ENCODE measurements at regions not wholly inside any gene's neighbourhood (a gene's known extent, or its start where the extent isn't known, plus 50 kb on each side); places are given as distances from the start of the nearest gene placed in this dataset.

- no peak overlapping the region for H3K27ac Mint-ChIP-seq (ENCODE audit: unreplicated experiment)
Observed at GRCh38 chr2:146681991-146682390, 1162.8 kb upstream of the ACVR2A start.

GRCh38 chr2:146678516-146678915 lies 1166.3 kb upstream of the ACVR2A start:
- no peak for TF ChIP-seq CTCF (IDR thresholded peaks at IDR 0.05)
- Mint-ChIP-seq H3K27ac (ENCODE audit: unreplicated experiment) (no peak overlapping the region), H3K4me1 (ENCODE audit: unreplicated experiment) (peaks cover 12% of the 10 kb centered on the region), H3K4me3 (ENCODE audit: unreplicated experiment) (no peak overlapping the region), H3K9me3 (ENCODE audit: unreplicated experiment) (no peaks in the 10 kb centered on the region), H3K27me3 (ENCODE audit: unreplicated experiment) (peaks cover 5% of the 10 kb centered on the region), H3K36me3 (ENCODE audit: unreplicated experiment) (no peaks in the 10 kb centered on the region)
- DNase-seq (ENCODE audit: extremely low spot score, unreplicated experiment) = no peak

More at GRCh38 chr2:146681991-146682390, 1162.8 kb upstream of the ACVR2A start:
- Mint-ChIP-seq H3K36me3 (ENCODE audit: unreplicated experiment) (no peaks in the 10 kb centered on the region), H3K27me3 (ENCODE audit: unreplicated experiment) (peaks cover 6% of the 10 kb centered on the region), H3K4me3 (ENCODE audit: unreplicated experiment) (no peak overlapping the region), H3K9me3 (ENCODE audit: unreplicated experiment) (no peaks in the 10 kb centered on the region), H3K4me1 (ENCODE audit: unreplicated experiment) (no peaks in the 10 kb centered on the region)
- no peak for TF ChIP-seq CTCF (IDR thresholded peaks at IDR 0.05)
- DNase-seq (ENCODE audit: extremely low spot score, unreplicated experiment) = no peak

GRCh38 chr2:146677280-146677679 lies 1167.5 kb upstream of the ACVR2A start:
- Mint-ChIP-seq H3K4me1 (ENCODE audit: unreplicated experiment) (peaks cover 13% of the 10 kb centered on the region), H3K27me3 (ENCODE audit: unreplicated experiment) (peaks cover 2% of the 10 kb centered on the region), H3K27ac (ENCODE audit: unreplicated experiment) (no peak overlapping the region), H3K4me3 (ENCODE audit: unreplicated experiment) (no peak overlapping the region), H3K36me3 (ENCODE audit: unreplicated experiment) (no peaks in the 10 kb centered on the region), H3K9me3 (ENCODE audit: unreplicated experiment) (no peaks in the 10 kb centered on the region)
- DNase-seq (ENCODE audit: extremely low spot score, unreplicated experiment) = no peak
- no peak for TF ChIP-seq CTCF (IDR thresholded peaks at IDR 0.05)

GRCh38 chr2:146669735-146670134 lies 1175.1 kb upstream of the ACVR2A start:
- DNase-seq (ENCODE audit: extremely low spot score, unreplicated experiment) = no peak
- Mint-ChIP-seq H3K27ac (ENCODE audit: unreplicated experiment) (no peak overlapping the region), H3K4me1 (ENCODE audit: unreplicated experiment) (peaks cover 13% of the 10 kb centered on the region), H3K9me3 (ENCODE audit: unreplicated experiment) (no peaks in the 10 kb centered on the region), H3K36me3 (ENCODE audit: unreplicated experiment) (no peaks in the 10 kb centered on the region), H3K27me3 (ENCODE audit: unreplicated experiment) (no peaks in the 10 kb centered on the region), H3K4me3 (ENCODE audit: unreplicated experiment) (no peak overlapping the region)
- no peak for TF ChIP-seq CTCF (IDR thresholded peaks at IDR 0.05)

- TF ChIP-seq CTCF (IDR thresholded peaks at IDR 0.05) = no peak
- Mint-ChIP-seq H3K4me3 (ENCODE audit: unreplicated experiment) (no peak overlapping the region), H3K4me1 (ENCODE audit: unreplicated experiment) (no peaks in the 10 kb centered on the region), H3K36me3 (ENCODE audit: unreplicated experiment) (no peaks in the 10 kb centered on the region), H3K27ac (ENCODE audit: unreplicated experiment) (no peak overlapping the region), H3K27me3 (ENCODE audit: unreplicated experiment) (no peaks in the 10 kb centered on the region), H3K9me3 (ENCODE audit: unreplicated experiment) (no peaks in the 10 kb centered on the region)
- no peak for DNase-seq (ENCODE audit: extremely low spot score, unreplicated experiment)
Observed at GRCh38 chr2:146666340-146666739, 1178.5 kb upstream of the ACVR2A start.

All from osteocyte (in vitro differentiated cells).